Esophagus squamous epithelium (tissue), 5 donors: ENCODE measurements at regions not wholly inside any gene's neighbourhood (a gene's known extent, or its start where the extent isn't known, plus 50 kb on each side); places are given as distances from the start of the nearest gene placed in this dataset.

Source experiments
- DNase-seq: peaks from one replicate; lab custom pipeline; 2025; lab: John Stamatoyannopoulos, UW
- H3K27ac ChIP-seq, 4 donors: fragments of 200-600 bp; sonication (generic); one replicate each; pipeline ENCODE4 v1.5.1; 2016 to 2019; ENCODE audit warnings: mild to moderate bottlenecking in 1 of 4
- H3K27me3 ChIP-seq, 4 donors: fragments of 200-600 bp; sonication (generic); 1 replicate in 3 of 4; 2 replicates in 1 of 4; pipeline versions ENCODE4 v1.5.1 to v1.6.0; 2017 to 2021; ENCODE audit warnings: antibody characterized with exemption in 1 of 4
- H3K36me3 ChIP-seq, 3 donors: fragments of 200-600 bp; sonication (generic); one replicate each; pipeline ENCODE4 v1.5.1; 2016 to 2019
- H3K4me1 ChIP-seq, 3 donors: fragments of 200-600 bp; sonication (generic); one replicate each; pipeline ENCODE4 v1.5.1; 2017 to 2019
- H3K4me3 ChIP-seq, 4 donors: fragments of 200-600 bp; sonication (generic); 1 replicate in 3 of 4; 2 replicates in 1 of 4; pipeline ENCODE4 v1.5.1; 2016 to 2019; ENCODE audit warnings: mild to moderate bottlenecking in 2 of 4, moderate library complexity in 1 of 4
- H3K9me3 ChIP-seq, 3 donors: fragments of 200-600 bp; sonication (generic); one replicate each; pipeline ENCODE4 v1.5.1; 2016 to 2019
- POLR2A ChIP-seq, 4 donors: fragments of 450-650 bp; IDR thresholded peaks; one replicate each; pipeline ENCODE4 v1.6.1; 2017; ENCODE audit warnings: antibody characterized with exemption in 4 of 4, mild to moderate bottlenecking in 4 of 4, moderate library complexity in 3 of 4
- WGBS, 2 donors: methylation state at CpG; one replicate each; pipeline ENCODE4 v1.1.5; 2018; 5-methylcytosine and 5-hydroxymethylcytosine counted together
- intact Hi-C: fragments of 100-400 bp; cut with DNase I; formaldehyde crosslinking; loops from one replicate; pipeline ENCODE4 v1.15.0; 2022
- TF ChIP-seq, protein P1 (sequence below), 6 experiments: fragments of 450-650 bp in 4 of 6; fragments of 200-600 bp in 2 of 6; sonication (generic) in 2 of 6; IDR thresholded peaks; one replicate each; pipeline ENCODE4 v1.5.1; 2016 to 2019; ENCODE audit warnings: antibody characterized with exemption in 6 of 6, mild to moderate bottlenecking in 4 of 6, moderate library complexity in 4 of 6
- donor health status: DM: yes; HTN: yes; CAD: no.

DNA sequence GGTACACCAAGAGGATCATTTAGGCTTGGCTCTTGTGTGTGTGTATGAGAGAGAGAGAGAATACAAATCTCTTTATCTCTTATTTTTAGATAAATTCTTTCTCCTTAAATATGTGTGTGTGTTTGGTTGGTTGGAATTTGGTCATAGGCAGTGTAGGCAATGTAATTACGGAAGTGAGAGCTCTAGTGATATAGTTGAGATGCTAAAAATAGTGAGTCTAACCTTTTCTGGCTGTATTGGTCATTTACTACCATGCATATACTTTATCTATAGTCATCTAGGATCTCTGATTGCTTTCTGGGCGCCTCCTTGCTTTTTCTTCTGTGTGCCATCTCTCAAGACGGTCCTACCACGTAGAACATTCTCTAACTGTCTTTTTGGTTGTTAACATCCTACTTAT lies 250.2 kb downstream of the NUF2 start:
- Histone ChIP-seq H3K9me3 (no peaks in the 10 kb centered on the region), H3K36me3 (no peaks in the 10 kb centered on the region), H3K4me1 (no peaks in the 10 kb centered on the region), H3K4me3 (no peak overlapping the region), H3K27me3 (no peaks in the 10 kb centered on the region), H3K27ac (no peak overlapping the region)
- 79 to 81% methylated on average over 4 of the region's 4 CpGs for WGBS, 2 donors
- intact Hi-C loops = no loop called here
- no peak for DNase-seq
- TF ChIP-seq, protein P1, sequence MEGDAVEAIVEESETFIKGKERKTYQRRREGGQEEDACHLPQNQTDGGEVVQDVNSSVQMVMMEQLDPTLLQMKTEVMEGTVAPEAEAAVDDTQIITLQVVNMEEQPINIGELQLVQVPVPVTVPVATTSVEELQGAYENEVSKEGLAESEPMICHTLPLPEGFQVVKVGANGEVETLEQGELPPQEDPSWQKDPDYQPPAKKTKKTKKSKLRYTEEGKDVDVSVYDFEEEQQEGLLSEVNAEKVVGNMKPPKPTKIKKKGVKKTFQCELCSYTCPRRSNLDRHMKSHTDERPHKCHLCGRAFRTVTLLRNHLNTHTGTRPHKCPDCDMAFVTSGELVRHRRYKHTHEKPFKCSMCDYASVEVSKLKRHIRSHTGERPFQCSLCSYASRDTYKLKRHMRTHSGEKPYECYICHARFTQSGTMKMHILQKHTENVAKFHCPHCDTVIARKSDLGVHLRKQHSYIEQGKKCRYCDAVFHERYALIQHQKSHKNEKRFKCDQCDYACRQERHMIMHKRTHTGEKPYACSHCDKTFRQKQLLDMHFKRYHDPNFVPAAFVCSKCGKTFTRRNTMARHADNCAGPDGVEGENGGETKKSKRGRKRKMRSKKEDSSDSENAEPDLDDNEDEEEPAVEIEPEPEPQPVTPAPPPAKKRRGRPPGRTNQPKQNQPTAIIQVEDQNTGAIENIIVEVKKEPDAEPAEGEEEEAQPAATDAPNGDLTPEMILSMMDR (IDR thresholded peaks at IDR 0.05) = no peak
- TF ChIP-seq POLR2A (IDR thresholded peaks at IDR 0.05) = no peak

DNA sequence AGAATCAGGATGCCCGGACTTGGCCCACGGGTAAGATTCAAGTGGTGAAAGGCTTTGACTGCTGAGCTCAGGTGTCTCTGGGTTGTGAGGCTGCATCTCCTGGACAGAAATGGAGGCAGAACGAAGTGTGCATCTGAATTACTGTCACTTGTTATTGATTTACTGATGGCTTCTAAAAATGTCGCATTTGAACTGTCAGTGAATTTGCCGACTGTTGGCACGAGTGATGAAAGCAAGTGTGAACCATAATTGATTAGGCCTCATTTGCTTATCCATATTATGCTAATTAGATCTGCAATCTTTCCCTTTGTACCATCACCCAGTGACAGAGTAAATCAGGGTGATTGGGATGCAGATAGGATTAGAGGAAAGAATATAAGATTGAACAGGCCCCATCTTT lies 252.4 kb downstream of the NUF2 start:
- intact Hi-C loops = no loop called here
- TF ChIP-seq POLR2A (IDR thresholded peaks at IDR 0.05) = no peak
- TF ChIP-seq, protein P1 (IDR thresholded peaks at IDR 0.05) = no peak
- Histone ChIP-seq H3K9me3 (no peaks in the 10 kb centered on the region), H3K27ac (no peak overlapping the region), H3K4me3 (no peak overlapping the region), H3K36me3 (no peaks in the 10 kb centered on the region), H3K27me3 (no peaks in the 10 kb centered on the region), H3K4me1 (no peaks in the 10 kb centered on the region)
- WGBS, 2 donors = 83 to 85% methylated on average over 6 of the region's 6 CpGs
- DNase-seq = no peak

DNA sequence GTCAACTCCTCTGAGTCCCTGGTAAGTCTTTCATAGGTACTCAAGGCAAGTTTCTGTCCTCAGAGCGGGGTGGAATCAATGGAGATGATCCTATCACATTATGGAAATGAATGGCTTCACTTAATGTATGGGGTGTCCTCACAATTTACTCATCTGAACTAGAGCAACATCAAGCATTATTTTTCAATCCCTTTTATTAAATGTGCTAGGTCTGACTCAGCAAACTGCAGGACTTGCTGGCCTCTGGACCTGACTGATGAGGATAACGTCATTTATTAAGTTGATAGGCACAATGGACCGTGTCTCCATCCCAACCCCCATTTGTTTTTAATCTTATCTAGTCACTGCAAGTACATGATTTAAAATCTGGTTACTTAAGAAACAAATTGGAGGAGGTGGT lies 259.2 kb downstream of the NUF2 start:
- intact Hi-C loops = no loop called here
- DNase-seq = no peak
- TF ChIP-seq, protein P1 (IDR thresholded peaks at IDR 0.05) = no peak
- no peak for TF ChIP-seq POLR2A (IDR thresholded peaks at IDR 0.05)
- Histone ChIP-seq H3K4me1 (no peaks in the 10 kb centered on the region), H3K4me3 (no peak overlapping the region), H3K27ac (no peak overlapping the region), H3K27me3 (no peaks in the 10 kb centered on the region), H3K36me3 (no peaks in the 10 kb centered on the region), H3K9me3 (no peaks in the 10 kb centered on the region)
- WGBS, 2 donors = 52 to 55% methylated on average over 3 of the region's 3 CpGs

DNA sequence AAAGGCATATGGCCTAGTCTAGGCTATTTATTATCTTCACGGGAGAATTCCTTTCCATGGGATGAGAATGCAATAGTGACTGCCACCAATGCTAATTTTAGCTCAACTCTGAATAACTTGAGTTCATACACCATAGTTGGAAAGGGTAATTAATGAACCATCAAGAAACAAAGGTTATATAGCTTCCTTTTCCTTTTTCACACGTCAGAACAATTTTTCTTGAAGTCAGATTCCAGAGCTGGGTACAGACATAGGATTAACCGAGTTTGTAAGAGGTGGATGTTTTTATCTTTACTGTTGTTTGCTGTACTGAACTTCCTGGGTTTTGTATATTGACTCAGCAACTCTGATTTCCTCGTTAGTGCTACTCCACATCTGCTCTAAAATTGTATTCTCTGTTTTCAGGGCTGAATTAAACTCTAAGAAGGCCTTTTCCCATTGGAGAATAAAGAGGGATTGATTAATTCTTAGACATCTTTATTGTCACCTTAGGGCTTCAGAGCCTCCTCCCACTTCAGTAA lies 262.0 kb downstream of the NUF2 start:
- H3K27ac ChIP-seq = no peak overlapping the region
- no peaks in the 10 kb centered on the region for H3K9me3 ChIP-seq
- WGBS, 2 donors = 24 to 34% methylated on average over 4 of the region's 4 CpGs
- no peaks in the 10 kb centered on the region for H3K36me3 ChIP-seq
- intact Hi-C loops = no loop called here
- H3K4me1 ChIP-seq = no peaks in the 10 kb centered on the region
- no peak for DNase-seq
- TF ChIP-seq, protein P1 (IDR thresholded peaks at IDR 0.05) = no peak
- TF ChIP-seq POLR2A (IDR thresholded peaks at IDR 0.05) = no peak
- H3K4me3 ChIP-seq = no peak overlapping the region
- no peaks in the 10 kb centered on the region for H3K27me3 ChIP-seq

DNA sequence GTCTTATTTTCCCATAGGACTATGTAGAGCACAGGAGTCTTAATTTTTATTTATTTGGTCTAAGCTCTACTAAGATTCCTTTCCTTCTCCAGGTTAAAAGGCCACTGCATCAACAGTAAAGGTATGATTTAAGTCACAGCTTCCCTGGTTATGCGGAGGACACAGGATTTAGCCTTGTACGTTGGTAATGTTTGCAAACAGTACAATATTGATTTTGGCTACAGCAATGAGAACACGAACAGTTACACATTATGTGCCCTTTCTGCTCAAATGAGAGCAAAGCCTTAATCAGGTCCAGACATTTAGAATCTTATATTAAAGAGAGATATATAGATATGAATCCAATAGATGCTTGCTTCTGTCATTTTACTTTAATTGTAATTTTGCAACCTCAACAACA lies 264.0 kb downstream of the NUF2 start:
- Histone ChIP-seq H3K27me3 (no peaks in the 10 kb centered on the region), H3K27ac (no peak overlapping the region), H3K4me3 (no peak overlapping the region), H3K9me3 (no peaks in the 10 kb centered on the region), H3K4me1 (no peaks in the 10 kb centered on the region), H3K36me3 (no peaks in the 10 kb centered on the region)
- WGBS, 2 donors = 67 to 82% methylated on average over 3 of the region's 3 CpGs
- no peak for TF ChIP-seq POLR2A (IDR thresholded peaks at IDR 0.05)
- TF ChIP-seq, protein P1 (IDR thresholded peaks at IDR 0.05) = no peak
- intact Hi-C loops = no loop called here
- no peak for DNase-seq
